ENCODE measurements at regions not wholly inside any gene's neighbourhood (a gene's known extent, or its start where the extent isn't known, plus 50 kb on each side); places are given as distances from the start of the nearest gene placed in this dataset.
"Not testable (repeated sequence)": the region's sequence is repeated elsewhere in the genome, so short reads cannot be mapped to it uniquely, and the experiment has no call there.

DNA sequence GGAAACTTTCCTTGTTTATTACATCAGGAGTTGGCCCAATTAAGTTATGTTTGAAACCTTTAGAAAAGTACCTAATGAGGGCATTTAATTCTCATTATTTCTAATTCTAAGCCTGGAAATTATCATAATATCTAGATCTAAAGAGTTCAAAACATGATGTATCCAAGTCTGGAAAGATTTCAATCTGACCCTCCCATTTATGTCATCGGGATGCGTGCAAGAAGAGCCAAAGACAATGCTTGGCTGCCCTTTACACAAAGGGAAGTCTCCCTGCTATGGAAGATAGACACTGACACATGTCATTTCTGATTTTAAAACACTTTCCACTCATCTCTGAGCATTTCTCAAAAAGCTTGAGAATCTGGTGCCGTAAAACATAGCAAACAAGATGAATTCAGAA is 222.4 kb downstream of the ANTXR2 start:
- DNase-seq = no peak

GRCh38 chr4:79848329-79848728 is 224.7 kb downstream of the ANTXR2 start:
- DNase-seq = no peak

DNA sequence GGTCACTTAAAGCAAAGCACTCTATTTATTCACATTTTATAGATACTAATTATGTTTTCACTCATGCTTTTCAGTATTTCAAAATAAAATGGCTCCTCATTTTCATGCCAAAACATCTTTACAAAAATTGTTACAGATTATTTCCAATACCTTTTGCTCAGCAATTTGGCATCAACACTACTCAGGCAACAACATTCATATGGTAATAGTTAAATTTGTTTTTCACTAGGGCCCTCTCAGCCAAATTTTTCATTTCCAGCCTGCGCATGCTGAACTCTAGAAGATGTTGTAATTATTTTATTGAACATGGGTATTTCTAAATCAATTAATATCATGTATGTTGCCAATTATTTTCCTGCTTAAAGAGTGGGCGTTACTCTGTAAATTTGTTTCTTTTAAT is 225.6 kb downstream of the ANTXR2 start:
- no peak for DNase-seq

GRCh38 chr4:79842162-79842561 is 230.9 kb downstream of the ANTXR2 start:
- DNase-seq = no peak

- DNase-seq = no peak
Measured at GRCh38 chr4:79833857-79834256, 239.2 kb downstream of the ANTXR2 start.

DNA sequence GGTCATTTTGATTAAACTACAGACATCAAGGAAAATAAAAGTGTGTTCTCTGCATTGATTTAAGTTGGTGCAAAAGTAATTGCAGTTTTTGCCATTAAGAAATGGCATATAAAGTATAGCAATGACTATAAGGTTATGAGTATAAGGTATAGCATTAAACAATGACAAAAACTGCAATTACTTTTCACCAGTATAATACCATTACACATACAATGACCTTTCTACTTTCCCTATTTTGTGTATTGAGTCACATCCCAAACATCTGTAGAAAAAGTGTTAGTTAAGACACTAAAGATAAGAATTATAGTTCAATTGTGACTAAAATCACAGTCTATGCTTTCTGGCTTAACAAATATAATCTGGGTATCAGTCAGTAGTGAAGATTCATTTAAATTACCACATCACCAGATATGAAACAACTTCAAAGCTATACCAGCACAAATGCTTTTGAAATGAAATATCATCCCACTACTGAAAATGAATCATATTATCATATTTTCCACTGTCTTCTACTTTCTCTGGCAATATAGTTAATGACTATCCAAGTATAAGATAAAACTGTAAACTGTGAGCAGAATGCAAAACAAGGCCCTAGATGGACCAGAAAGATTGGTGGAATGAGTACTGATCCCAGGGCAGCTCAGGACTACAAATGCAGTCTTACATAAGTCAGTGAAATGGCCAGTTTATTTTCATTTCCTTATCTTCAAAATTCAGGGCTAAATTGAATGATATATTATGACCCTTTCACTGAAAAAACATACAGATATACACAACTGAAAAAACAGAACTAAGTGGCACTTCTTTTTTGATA is 241.1 kb downstream of the ANTXR2 start:
- DNase-seq = no peak

DNA sequence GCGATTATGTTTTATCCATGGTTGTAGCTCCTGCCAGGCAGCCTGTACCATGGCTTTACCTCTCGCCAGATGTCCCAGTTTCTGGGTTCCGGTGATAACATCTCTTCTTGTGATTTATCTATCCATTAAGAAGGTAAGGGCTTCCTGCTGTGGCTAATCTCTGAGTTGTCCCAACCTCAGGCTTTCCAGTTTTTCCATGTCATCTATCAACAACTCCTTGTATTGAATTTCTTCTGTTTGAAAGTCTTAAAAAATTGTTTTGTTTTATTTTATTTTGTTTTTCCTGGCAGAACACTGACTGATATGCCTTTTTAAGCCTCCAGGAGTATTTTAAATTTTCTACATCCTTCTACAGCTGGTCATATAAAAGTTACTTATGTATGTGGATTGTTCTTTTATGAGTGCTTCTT is 241.9 kb downstream of the ANTXR2 start:
- DNase-seq = no peak

- DNase-seq = no peak
Measured at GRCh38 chr4:79827283-79827682, 245.7 kb downstream of the ANTXR2 start.

GRCh38 chr4:79823148-79823763 is 249.8 kb downstream of the ANTXR2 start:
- DNase-seq = no peak

DNA sequence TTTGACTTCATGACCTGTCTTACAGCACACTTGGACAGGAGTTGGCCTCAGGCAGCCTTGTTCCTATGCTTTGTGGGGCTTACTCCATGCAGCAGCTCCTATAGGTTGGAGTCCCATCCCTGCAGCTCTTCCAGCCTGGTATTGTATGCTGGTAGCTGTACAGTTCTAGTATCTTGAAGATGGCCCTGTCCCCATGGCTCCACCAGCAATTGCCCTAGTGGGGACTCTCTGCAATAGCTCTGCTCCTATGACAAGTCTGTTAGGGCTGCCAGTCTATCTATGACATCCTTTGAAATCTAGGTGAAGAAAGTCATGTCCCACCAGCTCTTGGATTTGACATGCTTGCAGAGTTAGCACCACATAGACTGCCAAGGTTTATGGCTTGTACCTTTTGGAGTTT is 252.6 kb downstream of the ANTXR2 start:
- DNase-seq = no peak

- DNase-seq = not testable (repeated sequence)
Measured at GRCh38 chr4:79807933-79808332, 265.1 kb downstream of the ANTXR2 start.

DNA sequence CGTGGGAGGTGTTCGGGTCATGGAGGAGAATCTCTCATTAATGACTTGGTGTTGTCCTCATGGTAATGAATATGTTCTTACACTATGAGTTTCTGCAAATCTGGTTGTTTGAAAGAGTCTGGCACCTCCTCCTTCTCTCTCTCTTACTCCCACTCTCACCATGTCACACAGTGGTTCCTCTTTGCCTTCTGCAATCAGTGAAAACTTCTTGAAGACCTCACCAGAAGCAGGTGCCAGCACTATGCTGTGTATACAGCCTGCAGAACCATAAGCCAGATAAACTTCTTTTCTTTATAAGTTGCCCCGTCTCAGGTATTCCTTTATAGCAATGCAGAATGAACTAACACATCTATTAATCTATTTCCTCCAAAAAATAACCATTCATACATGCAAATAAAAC is 275.0 kb downstream of the ANTXR2 start:
- no peak for DNase-seq

- no peak for DNase-seq
Measured at GRCh38 chr4:79796948-79797347, 276.1 kb downstream of the ANTXR2 start.

- no peak for DNase-seq
Measured at GRCh38 chr4:79788884-79789283, 284.1 kb downstream of the ANTXR2 start.

- DNase-seq = no peak
Measured at GRCh38 chr4:79780129-79780528, 292.9 kb downstream of the ANTXR2 start.

DNA sequence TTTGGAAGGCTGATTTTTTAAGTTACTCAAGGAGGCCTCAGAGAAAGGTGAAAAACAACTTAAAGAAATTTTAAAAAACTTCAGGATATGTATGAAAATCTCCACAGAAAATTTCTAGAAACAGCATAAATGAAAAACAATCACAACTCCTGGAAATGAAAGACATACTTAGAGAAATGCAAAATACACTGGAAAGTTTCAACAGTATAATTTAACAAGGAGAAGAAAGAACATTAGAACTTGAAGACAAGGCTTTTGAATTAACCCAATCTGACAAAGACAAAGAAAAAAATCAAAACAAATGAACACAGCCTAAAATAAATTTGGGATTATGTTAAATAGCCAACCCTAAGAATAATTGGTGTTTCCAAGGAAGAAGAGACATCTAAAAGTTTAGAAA is 300.5 kb downstream of the ANTXR2 start:
- DNase-seq = no peak

DNA sequence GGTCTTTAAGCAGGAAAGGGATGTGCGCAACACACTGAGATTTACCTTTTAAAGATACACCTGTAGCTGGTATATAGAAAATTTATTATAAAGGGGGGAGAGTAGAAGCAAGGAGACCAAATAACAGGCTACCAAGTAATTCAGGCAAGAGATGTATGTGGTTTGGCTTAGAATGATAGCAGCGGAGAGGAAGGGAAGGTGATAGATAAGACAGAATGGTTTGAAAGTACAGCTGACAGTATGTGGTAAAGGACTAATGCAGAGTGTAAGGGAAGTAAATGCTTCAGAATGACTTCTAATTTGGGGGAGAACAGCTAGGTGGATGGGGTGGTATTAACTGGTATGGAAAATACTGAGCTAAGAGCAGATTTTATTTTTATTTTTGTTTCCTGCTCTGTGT is 308.9 kb downstream of the ANTXR2 start:
- DNase-seq = no peak

DNA sequence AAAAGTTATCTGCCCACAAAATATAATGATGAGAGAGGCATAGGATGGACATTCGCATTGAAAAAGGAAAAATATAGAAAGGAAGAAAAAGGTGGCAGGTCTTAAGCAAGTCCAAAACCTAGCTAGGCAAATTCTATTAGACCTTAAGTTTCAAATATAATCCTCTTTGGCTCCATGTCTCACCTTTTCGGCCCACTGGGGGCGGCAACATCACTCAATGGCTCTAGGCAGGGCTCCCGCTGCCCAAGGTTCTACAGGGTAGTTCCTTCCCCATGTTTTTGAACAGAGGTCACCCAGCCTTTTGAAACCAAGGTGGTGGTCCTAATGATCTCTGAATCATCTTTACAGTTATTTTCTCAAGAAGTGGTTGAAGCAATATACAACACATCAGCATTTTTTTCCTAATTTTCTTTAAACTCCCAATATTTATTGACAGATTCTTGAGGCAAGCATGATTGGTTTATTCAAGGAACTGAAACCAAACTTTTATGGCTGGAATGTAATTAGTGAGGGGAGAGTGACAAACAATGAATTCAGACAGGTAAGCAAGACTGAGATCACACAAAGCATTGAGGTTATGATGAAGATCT is 309.4 kb downstream of the ANTXR2 start:
- no peak for DNase-seq

DNA sequence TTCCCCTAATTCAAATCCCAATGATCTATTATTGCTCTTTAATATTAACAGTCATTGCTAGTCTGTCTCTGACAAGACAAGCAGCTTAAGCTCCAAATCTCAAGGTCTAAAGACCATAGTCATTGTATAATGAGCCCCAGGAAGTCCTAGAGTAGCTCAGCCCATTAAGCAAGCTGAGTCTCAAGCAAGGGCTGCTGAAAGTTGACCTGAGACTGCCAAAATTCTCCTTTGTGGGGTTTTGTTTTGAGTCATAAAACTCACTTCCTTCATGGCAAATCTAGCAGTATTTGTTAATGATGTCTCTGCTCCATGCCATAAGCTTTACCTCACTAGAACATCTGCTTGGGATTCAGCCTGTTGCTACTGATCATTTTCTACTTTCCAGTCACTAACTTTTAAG is 313.2 kb downstream of the ANTXR2 start:
- DNase-seq = no peak

GRCh38 chr4:79757600-79757999 is 315.4 kb downstream of the ANTXR2 start:
- DNase-seq = no peak

DNA sequence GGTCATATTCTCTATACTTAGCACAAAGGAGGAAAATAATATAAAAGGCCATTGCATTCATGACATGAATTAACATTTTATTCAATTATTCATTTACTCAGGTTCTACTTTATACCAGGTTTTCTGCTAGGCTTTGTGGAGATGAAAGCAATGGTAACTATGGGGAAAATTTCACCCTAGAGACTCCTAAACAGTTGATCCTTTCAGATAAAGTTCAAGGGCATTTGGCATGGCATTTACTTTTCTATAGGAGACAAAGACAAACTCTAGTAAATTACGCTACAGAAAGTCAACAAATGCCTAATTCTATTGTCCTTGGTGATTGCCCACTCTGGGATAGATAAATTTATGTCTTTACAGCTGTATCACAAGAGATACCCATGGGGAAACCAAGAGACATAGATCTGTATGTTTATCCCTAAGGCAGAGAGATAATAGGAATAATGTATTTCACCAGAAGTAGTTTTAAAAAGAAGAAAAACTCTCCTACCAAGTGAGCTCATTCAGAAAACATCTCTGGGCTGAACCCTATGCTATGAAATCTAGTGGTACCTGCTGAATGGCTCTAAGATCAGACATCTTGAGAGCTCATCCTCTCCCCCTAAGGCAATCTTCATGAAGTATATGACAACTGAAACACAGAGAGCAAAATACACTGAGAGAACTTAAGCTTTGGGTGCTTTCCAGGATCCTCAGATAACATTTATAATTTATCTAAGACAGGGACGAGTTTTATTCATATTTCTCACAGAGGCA is 316.7 kb downstream of the ANTXR2 start:
- no peak for DNase-seq

- DNase-seq = no peak
Measured at GRCh38 chr4:79748835-79749234, 324.2 kb downstream of the ANTXR2 start.

DNA sequence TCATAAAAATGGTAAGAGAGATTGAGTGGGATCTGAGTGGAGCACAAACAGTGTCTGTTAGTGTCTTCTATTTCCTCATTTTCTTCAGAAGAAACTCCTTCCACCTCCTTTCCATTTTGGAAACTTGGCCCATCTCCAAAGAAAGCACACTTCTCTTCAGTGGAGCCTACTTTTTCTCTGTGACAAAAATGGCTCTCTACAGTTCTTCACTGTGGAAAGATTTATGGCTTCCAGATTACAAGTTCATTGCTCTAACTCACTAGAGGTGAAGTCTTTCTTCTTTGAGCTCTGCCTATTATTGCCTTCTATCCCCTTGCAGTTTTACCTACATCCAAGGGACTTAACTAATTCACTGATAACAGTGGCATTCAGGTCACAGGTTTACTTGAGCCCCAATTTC is 325.8 kb downstream of the ANTXR2 start:
- DNase-seq = no peak

GRCh38 chr4:79743014-79743413 is 330.0 kb downstream of the ANTXR2 start:
- no peak for DNase-seq

Measured in COR-L47 (cell line).